ENCODE measurements at regions not wholly inside any gene's neighbourhood (a gene's known extent, or its start where the extent isn't known, plus 50 kb on each side); places are given as distances from the start of the nearest gene placed in this dataset.

DNA sequence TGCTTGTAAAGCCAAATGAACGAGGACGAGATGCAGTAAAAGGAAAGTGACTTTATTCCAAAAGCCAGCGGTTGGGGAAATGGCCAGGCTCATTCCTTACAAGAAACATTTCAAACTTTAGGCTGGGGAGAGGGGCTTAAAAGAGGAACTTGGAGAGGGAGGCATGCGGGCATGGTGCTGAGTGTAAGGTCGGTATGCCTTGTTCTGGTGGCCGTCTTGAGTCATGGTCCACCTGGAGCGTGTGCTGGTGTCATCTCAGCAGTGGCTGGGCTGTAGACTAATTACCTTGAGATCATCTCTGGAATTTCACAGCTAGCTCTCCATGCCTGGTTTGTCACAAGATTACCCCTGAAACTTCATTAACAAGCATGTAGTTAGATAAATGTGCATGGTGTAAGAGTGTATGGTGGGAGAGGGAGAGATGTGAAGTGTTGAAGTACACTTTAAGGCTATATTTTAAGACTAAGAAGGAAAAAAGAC lies 156.4 kb upstream of the PFN2 start:
- Histone ChIP-seq H3K9me2 (ENCODE audit: insufficient read depth) (no peaks in the 10 kb centered on the region), H3K36me3 (ENCODE audit: control insufficient read depth in 1 of 2, insufficient read depth in 2 of 2, low read length in 2 of 2) (no peaks in the 10 kb centered on the region), H3K9me3 (ENCODE audit: control insufficient read depth in 1 of 2, insufficient read depth in 1 of 2, low read depth in 1 of 2, low read length in 2 of 2) (no peaks in the 10 kb centered on the region), H3K27ac (ENCODE audit: low read depth, low read length) (no peak overlapping the region), H3K4me3 (replicated peaks in 1 of 2; ENCODE audit: low read depth in 1 of 2, low read length in 2 of 2) (no peak overlapping the region), H3K27me3 (ENCODE audit: insufficient read depth, low read length) (no peaks in the 10 kb centered on the region), H3K4me1 (ENCODE audit: control insufficient read depth in 1 of 2, insufficient read depth in 2 of 2, low read length in 2 of 2) (no peaks in the 10 kb centered on the region), H3K4me2 (ENCODE audit: low read length) (no peak overlapping the region), H4K20me1 (ENCODE audit: insufficient read depth) (no peaks in the 10 kb centered on the region), H3K9ac (ENCODE audit: low read length) (no peak overlapping the region), H2AFZ (ENCODE audit: low read depth, low read length, poor library complexity, severe bottlenecking) (no peak overlapping the region), H3K79me2 (ENCODE audit: insufficient read depth, low read length) (no peaks in the 10 kb centered on the region)
- ChIA-PET RAD21 (ENCODE audit: low non-redundant PET in 1 of 2, low total read pairs in 2 of 2, uncharacterized antibody in 2 of 2, unreplicated experiment in 2 of 2) (no interaction called here), CTCF (no interaction called here), POLR2A (no interaction called here)
- TF ChIP-seq SRF (IDR thresholded peaks at IDR 0.05; ENCODE audit: low read depth), result no peak
- TF ChIP-seq TCF7L2 (IDR thresholded peaks at IDR 0.05; ENCODE audit: borderline replicate concordance, extremely low read depth, insufficient read depth, insufficient read length), result no peak
- no peak for TF ChIP-seq JUND (IDR thresholded peaks at IDR 0.05)
- TF ChIP-seq RAD21 (IDR thresholded peaks at IDR 0.05; ENCODE audit: low read depth), result no peak
- TF ChIP-seq, protein P1, sequence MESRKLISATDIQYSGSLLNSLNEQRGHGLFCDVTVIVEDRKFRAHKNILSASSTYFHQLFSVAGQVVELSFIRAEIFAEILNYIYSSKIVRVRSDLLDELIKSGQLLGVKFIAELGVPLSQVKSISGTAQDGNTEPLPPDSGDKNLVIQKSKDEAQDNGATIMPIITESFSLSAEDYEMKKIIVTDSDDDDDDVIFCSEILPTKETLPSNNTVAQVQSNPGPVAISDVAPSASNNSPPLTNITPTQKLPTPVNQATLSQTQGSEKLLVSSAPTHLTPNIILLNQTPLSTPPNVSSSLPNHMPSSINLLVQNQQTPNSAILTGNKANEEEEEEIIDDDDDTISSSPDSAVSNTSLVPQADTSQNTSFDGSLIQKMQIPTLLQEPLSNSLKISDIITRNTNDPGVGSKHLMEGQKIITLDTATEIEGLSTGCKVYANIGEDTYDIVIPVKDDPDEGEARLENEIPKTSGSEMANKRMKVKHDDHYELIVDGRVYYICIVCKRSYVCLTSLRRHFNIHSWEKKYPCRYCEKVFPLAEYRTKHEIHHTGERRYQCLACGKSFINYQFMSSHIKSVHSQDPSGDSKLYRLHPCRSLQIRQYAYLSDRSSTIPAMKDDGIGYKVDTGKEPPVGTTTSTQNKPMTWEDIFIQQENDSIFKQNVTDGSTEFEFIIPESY (IDR thresholded peaks at IDR 0.05; ENCODE audit: extremely low read depth, insufficient replicate concordance, low read length), result no peak
- no peak for TF ChIP-seq FOSL1 (IDR thresholded peaks at IDR 0.05; ENCODE audit: low read depth)
- no peak for TF ChIP-seq CTCF (IDR thresholded peaks at IDR 0.05 in 2 of 3, conservative IDR thresholded peaks at IDR 0.05 in 1 of 3; ENCODE audit: borderline replicate concordance in 1 of 3, insufficient read depth in 1 of 3, low read depth in 2 of 3, low read length in 2 of 3)
- no peak for TF ChIP-seq SIN3A (IDR thresholded peaks at IDR 0.05; ENCODE audit: low read depth)
- no peak for TF ChIP-seq ATF3 (IDR thresholded peaks at IDR 0.05)
- TF ChIP-seq POLR2A (IDR thresholded peaks at IDR 0.05; ENCODE audit: borderline replicate concordance, extremely low read depth, insufficient read depth, insufficient read length), result no peak
- TF ChIP-seq ELF1 (IDR thresholded peaks at IDR 0.05; ENCODE audit: borderline replicate concordance, low read depth), result no peak
- TF ChIP-seq, protein P2, sequence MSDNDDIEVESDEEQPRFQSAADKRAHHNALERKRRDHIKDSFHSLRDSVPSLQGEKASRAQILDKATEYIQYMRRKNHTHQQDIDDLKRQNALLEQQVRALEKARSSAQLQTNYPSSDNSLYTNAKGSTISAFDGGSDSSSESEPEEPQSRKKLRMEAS (IDR thresholded peaks at IDR 0.05), result no peak
- TF ChIP-seq YY1 (IDR thresholded peaks at IDR 0.05; ENCODE audit: extremely low read depth, insufficient replicate concordance, low read depth, low read length), result no peak
- no peak for DNase-seq (ENCODE audit: low read depth, low spot score)
- no TSS peak for BruUV-seq (replicated peaks)
- no peak for ATAC-seq
- intact Hi-C loops (cut with micrococcal nuclease), result no loop called here

Measured in HCT116 (cell line).